WTC11 (cell line): ENCODE measurements at regions not wholly inside any gene's neighbourhood (a gene's known extent, or its start where the extent isn't known, plus 50 kb on each side); places are given as distances from the start of the nearest gene placed in this dataset.

Experiments used
- ATAC-seq: fragments of 200-7000 bp; cut with Tn5 transposase; 2 replicates; pipeline ENCODE4 v1.10.0; 2021; ENCODE audit warnings: mild to moderate bottlenecking, moderate library complexity
- CTCF ChIA-PET: fragments of 300-600 bp; sonication (Branson Sonifier 250); formaldehyde crosslinking; loops from one replicate; lab custom pipeline; 2021; ENCODE audit warnings: antibody characterized with exemption; lab: Charles Lee
- POLR2A ChIA-PET: fragments of 350-600 bp; sonication (Branson Sonifier 250); formaldehyde crosslinking; loops from one replicate; lab custom pipeline; 2021; ENCODE audit warnings: antibody characterized with exemption; lab: Charles Lee
- DNase-seq: peaks from one replicate; pipeline ENCODE4 v3.0.0; 2021; ENCODE audit warnings: low spot score
- H3K27ac Mint-ChIP-seq: 2 replicates; pipeline ENCODE4 v1.8.0; 2021; ENCODE audit warnings: mixed read lengths
- H3K27me3 Mint-ChIP-seq: 2 replicates; pipeline ENCODE4 v1.8.0; 2021; ENCODE audit warnings: low read depth, mild to moderate bottlenecking, moderate library complexity, mixed read lengths
- H3K36me3 Mint-ChIP-seq: 2 replicates; pipeline ENCODE4 v1.8.0; 2021; ENCODE audit warnings: mixed read lengths
- H3K4me1 Mint-ChIP-seq: 2 replicates; pipeline ENCODE4 v1.8.0; 2022; ENCODE audit warnings: mixed read lengths
- H3K4me3 Mint-ChIP-seq: 2 replicates; pipeline ENCODE4 v1.8.0; 2021; ENCODE audit warnings: mild to moderate bottlenecking, moderate library complexity, mixed read lengths
- H3K9me3 Mint-ChIP-seq: 2 replicates; pipeline ENCODE4 v1.8.0; 2021; ENCODE audit warnings: mixed read lengths
- AR ChIP-seq: fragments of 250-450 bp; sonication (Bioruptor Pico); IDR thresholded peaks from 2 replicates; pipeline ENCODE4 v1.9.0; 2021; ENCODE audit warnings: mild to moderate bottlenecking
- ATF3 ChIP-seq: sonication (generic); formaldehyde crosslinking; conservative IDR thresholded peaks from 2 replicates; pipeline ENCODE4 v1.8.1; 2022; ENCODE audit warnings: mild to moderate bottlenecking, missing genetic modification reagents
- CREB1 ChIP-seq: sonication (generic); formaldehyde crosslinking; IDR thresholded peaks from 2 replicates; pipeline ENCODE4 v1.8.0; 2023; ENCODE audit warnings: mild to moderate bottlenecking, missing genetic modification reagents
- E2F5 ChIP-seq: sonication (generic); formaldehyde crosslinking; IDR thresholded peaks from 2 replicates; pipeline ENCODE4 v1.8.1; 2022; ENCODE audit warnings: mild to moderate bottlenecking, moderate library complexity, missing genetic modification reagents
- ESRRA ChIP-seq: sonication (generic); formaldehyde crosslinking; IDR thresholded peaks from 2 replicates; pipeline ENCODE4 v1.8.1; 2022; ENCODE audit warnings: mild to moderate bottlenecking, missing genetic modification reagents, borderline replicate concordance
- FOXP4 ChIP-seq: sonication (generic); formaldehyde crosslinking; IDR thresholded peaks from 2 replicates; pipeline ENCODE4 v1.8.0; 2022; ENCODE audit warnings: mild to moderate bottlenecking, missing genetic modification reagents
- HMGA2 ChIP-seq: fragments of 250-450 bp; sonication (Bioruptor Pico); IDR thresholded peaks from 2 replicates; pipeline ENCODE4 v1.4.0; 2021; ENCODE audit warnings: mild to moderate bottlenecking, moderate library complexity
- MLX ChIP-seq: sonication (generic); formaldehyde crosslinking; IDR thresholded peaks from 2 replicates; pipeline ENCODE4 v1.8.1; 2023; ENCODE audit warnings: mild to moderate bottlenecking, missing genetic modification reagents, moderate library complexity
- MXD4 ChIP-seq: fragments of 250-450 bp; sonication (Bioruptor Pico); IDR thresholded peaks from 2 replicates; pipeline ENCODE4 v1.8.0; 2021; ENCODE audit warnings: mild to moderate bottlenecking, moderate library complexity, borderline replicate concordance
- NFATC4 ChIP-seq: fragments of 250-450 bp; sonication (Bioruptor Pico); IDR thresholded peaks from 2 replicates; pipeline ENCODE4 v1.9.0; 2021; ENCODE audit warnings: mild to moderate bottlenecking
- NR1H2 ChIP-seq: sonication (generic); formaldehyde crosslinking; IDR thresholded peaks from 2 replicates; pipeline ENCODE4 v1.9.0; 2021; ENCODE audit warnings: mild to moderate bottlenecking, moderate library complexity, missing genetic modification reagents
- NR2C2 ChIP-seq: sonication (generic); formaldehyde crosslinking; IDR thresholded peaks from 2 replicates; pipeline ENCODE4 v1.8.0; 2022; ENCODE audit warnings: mild to moderate bottlenecking, missing genetic modification reagents
- NR3C1 ChIP-seq: sonication (generic); formaldehyde crosslinking; conservative IDR thresholded peaks from 2 replicates; pipeline ENCODE4 v1.8.1; 2023; ENCODE audit warnings: low read depth, mild to moderate bottlenecking, missing genetic modification reagents
- SMAD3 ChIP-seq: sonication (generic); formaldehyde crosslinking; IDR thresholded peaks from 2 replicates; pipeline ENCODE4 v1.8.0; 2022; ENCODE audit warnings: missing genetic modification reagents, mild to moderate bottlenecking, borderline replicate concordance
- TEAD4 ChIP-seq: sonication (generic); formaldehyde crosslinking; IDR thresholded peaks from 2 replicates; pipeline ENCODE4 v1.8.0; 2022; ENCODE audit warnings: mild to moderate bottlenecking, missing genetic modification reagents
- ZBTB21 ChIP-seq: sonication (generic); formaldehyde crosslinking; IDR thresholded peaks from 2 replicates; pipeline ENCODE4 v1.8.1; 2023; ENCODE audit warnings: mild to moderate bottlenecking, missing genetic modification reagents, borderline replicate concordance
- ZNF138 ChIP-seq: sonication (generic); formaldehyde crosslinking; conservative IDR thresholded peaks from 2 replicates; pipeline ENCODE4 v1.8.1; 2022; ENCODE audit warnings: mild to moderate bottlenecking, moderate library complexity, missing genetic modification reagents
- ZNF396 ChIP-seq: fragments of 250-450 bp; sonication (Bioruptor Pico); IDR thresholded peaks from 2 replicates; pipeline ENCODE4 v1.8.0; 2021; ENCODE audit warnings: mild to moderate bottlenecking, moderate library complexity, borderline replicate concordance
- ZNF423 ChIP-seq: fragments of 250-450 bp; sonication (Bioruptor Pico); IDR thresholded peaks from 2 replicates; pipeline ENCODE4 v2.1.2; 2022; ENCODE audit warnings: mild to moderate bottlenecking, moderate library complexity
- ZNF425 ChIP-seq: fragments of 250-450 bp; sonication (Bioruptor Pico); conservative IDR thresholded peaks from 2 replicates; pipeline ENCODE4 v1.9.0; 2021; ENCODE audit warnings: mild to moderate bottlenecking
- ZNF512 ChIP-seq: sonication (generic); formaldehyde crosslinking; IDR thresholded peaks from 2 replicates; pipeline ENCODE4 v1.8.1; 2022; ENCODE audit warnings: missing genetic modification reagents, borderline replicate concordance
- ZSCAN18 ChIP-seq: fragments of 250-450 bp; sonication (Bioruptor Pico); IDR thresholded peaks from 2 replicates; pipeline ENCODE4 v2.1.2; 2022; ENCODE audit warnings: mild to moderate bottlenecking, moderate library complexity

- TF ChIP-seq ZNF425 (no peak), ATF3 (CRISPR knock-in tag) (no peak)
These were observed 195.7 kb upstream of the ADGRL2 start (continued) for GRCh38 chr1:81605023-81605422.

- Mint-ChIP-seq H3K27ac (no peak overlapping the region), H3K4me3 (no peak overlapping the region), H3K36me3 (no peaks in the 10 kb centered on the region), H3K9me3 (no peaks in the 10 kb centered on the region), H3K27me3 (no peaks in the 10 kb centered on the region), H3K4me1 (peaks cover 35% of the 10 kb centered on the region)
- no peak for DNase-seq
- POLR2A ChIA-PET: no interaction called here
- TF ChIP-seq ZNF423 (CRISPR knock-in tag) (no peak), E2F5 (CRISPR knock-in tag) (no peak), NR2C2 (CRISPR knock-in tag) (no peak), ESRRA (CRISPR knock-in tag) (no peak), NR3C1 (CRISPR knock-in tag) (no peak), ZNF138 (CRISPR knock-in tag) (no peak), SMAD3 (CRISPR knock-in tag) (no peak), NR1H2 (CRISPR knock-in tag) (no peak), TEAD4 (no peak), ZNF512 (CRISPR knock-in tag) (no peak), FOXP4 (CRISPR knock-in tag) (no peak), ZBTB21 (no peak), AR (CRISPR knock-in tag) (no peak), CREB1 (CRISPR knock-in tag) (no peak), ZSCAN18 (CRISPR knock-in tag) (no peak), HMGA2 (CRISPR knock-in tag) (no peak), MXD4 (CRISPR knock-in tag) (no peak), MLX (no peak), NFATC4 (CRISPR knock-in tag) (no peak), ZNF396 (CRISPR knock-in tag) (no peak)
- ATAC-seq: no peak
- CTCF ChIA-PET: no interaction called here
These were observed 199.7 kb upstream of the ADGRL2 start for GRCh38 chr1:81600878-81601622.
